Body of pancreas (tissue), 4 donors: ENCODE measurements at regions not wholly inside any gene's neighbourhood (a gene's known extent, or its start where the extent isn't known, plus 50 kb on each side); places are given as distances from the start of the nearest gene placed in this dataset.

Experiments
- CTCF ChIP-seq, 7 experiments: fragments of 450-650 bp in 4 of 7; fragments of 200-600 bp in 3 of 7; sonication (generic) in 3 of 7; IDR thresholded peaks; one replicate each; pipeline ENCODE4 v1.5.1; 2016 to 2019; ENCODE audit warnings: antibody characterized with exemption in 7 of 7
- POLR2A ChIP-seq, 3 donors: fragments of 450-650 bp; IDR thresholded peaks; one replicate each; pipeline ENCODE4 v1.6.1; 2016; ENCODE audit warnings: antibody characterized with exemption in 3 of 3, mild to moderate bottlenecking in 2 of 3

GRCh38 chr16:27641260-27641659 is 91.3 kb downstream of the KATNIP start:
- no peak for TF ChIP-seq POLR2A (IDR thresholded peaks at IDR 0.05)
- no peak for TF ChIP-seq CTCF (IDR thresholded peaks at IDR 0.05)
